H1 (cell line): ENCODE measurements at regions not wholly inside any gene's neighbourhood (a gene's known extent, or its start where the extent isn't known, plus 50 kb on each side); places are given as distances from the start of the nearest gene placed in this dataset.

Experiments
- ATF3 ChIP-seq: IDR thresholded peaks from 2 replicates; pipeline ENCODE4 v1.6.1; 2011; ENCODE audit warnings: low read depth, mild to moderate bottlenecking, low read length; ENCODE audit not compliant: insufficient read depth
- CTBP2 ChIP-seq: IDR thresholded peaks from 2 replicates; pipeline ENCODE4 v1.7.0; 2011; ENCODE audit warnings: borderline replicate concordance, mild to moderate bottlenecking, moderate library complexity, mixed read lengths, low read length; ENCODE audit not compliant: insufficient read depth, insufficient read length
- FOSL1 ChIP-seq: IDR thresholded peaks from 2 replicates; pipeline ENCODE4 v1.6.1; 2011; ENCODE audit warnings: mild to moderate bottlenecking, low read depth, low read length, moderate library complexity; ENCODE audit not compliant: insufficient read depth
- POU5F1 ChIP-seq: IDR thresholded peaks from 2 replicates; pipeline ENCODE4 v1.6.1; 2011; ENCODE audit warnings: low read depth, mild to moderate bottlenecking, low read length, moderate library complexity
- SAP30 ChIP-seq: fragments of 300-600 bp; sonication (generic); IDR thresholded peaks from 2 replicates; pipeline ENCODE4 v1.7.1; 2012; ENCODE audit warnings: low read length, moderate library complexity, mild to moderate bottlenecking, inconsistent platforms; ENCODE audit not compliant: insufficient read depth, insufficient replicate concordance

GRCh38 chr6:73901311-73901710 is 205.3 kb downstream of the CD109 start (continued):
- no peak for TF ChIP-seq FOSL1
- TF ChIP-seq SAP30: no peak
- no peak for TF ChIP-seq ATF3
- no peak for TF ChIP-seq POU5F1
- no peak for TF ChIP-seq CTBP2
- TF ChIP-seq, all 59 proteins: peak for 0
